Keratinocyte (primary cell): ENCODE measurements at regions not wholly inside any gene's neighbourhood (a gene's known extent, or its start where the extent isn't known, plus 50 kb on each side); places are given as distances from the start of the nearest gene placed in this dataset.

Experiments
- DNase-seq: peaks from one replicate; pipeline ENCODE4 v3.0.0-alpha.2; 2011; ENCODE audit warnings: low read depth, missing footprints, low spot score
- FAIRE-seq: peaks from 2 replicates; lab custom pipeline; 2011; peaks lifted over from hg19 to GRCh38; lab: Jason Lieb, UNC
- H2AFZ ChIP-seq: 2 replicates; pipeline ENCODE4 v1.6.0; 2012; ENCODE audit warnings: low read length, control low read depth, inconsistent platforms; ENCODE audit not compliant: control insufficient read depth
- H3K27ac ChIP-seq: 2 replicates; pipeline ENCODE4 v1.5.1; 2011; ENCODE audit warnings: low read length; ENCODE audit not compliant: control insufficient read depth, insufficient read depth
- H3K27me3 ChIP-seq: 3 replicates; pipeline ENCODE4 v1.6.0; 2011; ENCODE audit warnings: low read length; ENCODE audit not compliant: control insufficient read depth, insufficient read depth; ENCODE audit errors: extremely low read depth
- H3K36me3 ChIP-seq, 2 experiments: 2 replicates in 1 of 2; 3 replicates in 1 of 2; pipeline ENCODE4 v1.5.1; 2011; ENCODE audit warnings: low read length in 2 of 2, mild to moderate bottlenecking in 1 of 2; ENCODE audit not compliant: control insufficient read depth in 2 of 2, insufficient read depth in 2 of 2; ENCODE audit errors: extremely low read depth in 1 of 2
- H3K4me1 ChIP-seq: 3 replicates; pipeline ENCODE4 v1.5.1; 2011; ENCODE audit warnings: low read length; ENCODE audit not compliant: control insufficient read depth, insufficient read depth; ENCODE audit errors: extremely low read depth
- H3K4me2 ChIP-seq: 3 replicates; pipeline ENCODE4 v1.6.0; 2011; ENCODE audit warnings: low read depth, low read length; ENCODE audit not compliant: control insufficient read depth, insufficient read depth; ENCODE audit errors: extremely low read depth
- H3K4me3 ChIP-seq, 3 experiments: fragments of 200-600 bp in 1 of 3; sonication (generic) in 1 of 3; 2 replicates in 2 of 3; 3 replicates in 1 of 3; pipeline ENCODE4 v1.5.1; 2011 to 2016; ENCODE audit warnings: low read length in 3 of 3, mild to moderate bottlenecking in 3 of 3, control low read depth in 2 of 3, inconsistent platforms in 1 of 3, low read depth in 1 of 3, mixed read lengths in 1 of 3, mixed run types in 1 of 3, moderate library complexity in 1 of 3; ENCODE audit not compliant: control insufficient read depth in 2 of 3, insufficient read depth in 2 of 3; ENCODE audit errors: extremely low read depth in 1 of 3
- H3K79me2 ChIP-seq: 2 replicates; pipeline ENCODE4 v1.6.0; 2012; ENCODE audit warnings: low read length; ENCODE audit not compliant: control insufficient read depth, insufficient read depth
- H3K9ac ChIP-seq: 3 replicates; pipeline ENCODE4 v1.6.0; 2011; ENCODE audit warnings: low read length; ENCODE audit not compliant: control insufficient read depth, insufficient read depth; ENCODE audit errors: extremely low read depth
- H3K9me1 ChIP-seq: 3 replicates; pipeline ENCODE4 v1.6.0; 2011; ENCODE audit warnings: low read length; ENCODE audit not compliant: control insufficient read depth, insufficient read depth; ENCODE audit errors: extremely low read depth
- H3K9me3 ChIP-seq: 2 replicates; pipeline ENCODE4 v1.5.1; 2012; ENCODE audit warnings: low read depth, low read length; ENCODE audit not compliant: control insufficient read depth
- H4K20me1 ChIP-seq: 3 replicates; pipeline ENCODE4 v1.6.0; 2011; ENCODE audit warnings: low read length; ENCODE audit not compliant: control insufficient read depth, insufficient read depth; ENCODE audit errors: extremely low read depth
- CTCF ChIP-seq, 3 experiments: IDR thresholded peaks in 1 of 3; conservative IDR thresholded peaks in 1 of 3; optimal IDR thresholded peaks in 1 of 3; 2 replicates in 2 of 3; 3 replicates in 1 of 3; pipeline versions ENCODE3 to v1.5.1; 2011; ENCODE audit warnings: low read length in 3 of 3, mild to moderate bottlenecking in 3 of 3, moderate library complexity in 2 of 3, control low read depth in 1 of 3, inconsistent platforms in 1 of 3; ENCODE audit not compliant: insufficient read depth in 2 of 3; ENCODE audit errors: extremely low read depth in 1 of 3
- EZH2 ChIP-seq: IDR thresholded peaks from one replicate; pipeline ENCODE4 v1.6.1; 2012; ENCODE audit warnings: inconsistent platforms, mild to moderate bottlenecking, low read length, moderate library complexity
- dilution Hi-C: fragments of 300-500 bp; cut with MboI; formaldehyde crosslinking; loops from one replicate; pipeline ENCODE4 v1.7.0; 2020; ENCODE audit warnings: low sequenced_read_pairs; ENCODE audit not compliant: extremely low pct_ligation_motif_present

DNA sequence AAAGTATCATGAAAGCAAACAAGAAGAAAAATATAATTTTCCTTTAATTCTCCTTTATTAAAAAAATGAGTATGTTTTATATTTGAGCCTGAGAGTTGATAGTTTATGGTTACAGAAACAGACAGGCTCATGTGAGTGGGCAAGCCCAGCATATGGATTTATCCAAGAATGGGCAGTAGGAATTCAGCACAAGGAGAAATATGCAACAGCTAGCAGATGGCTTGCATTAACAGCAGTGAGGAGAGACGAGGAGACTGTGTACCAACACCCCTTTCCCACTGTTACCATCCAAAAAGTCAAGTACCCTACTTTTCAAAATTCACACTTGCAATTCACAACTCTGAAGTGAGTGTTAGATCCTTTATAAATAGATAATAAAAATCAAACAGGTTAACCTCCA is 1760.2 kb upstream of the TENM3 start:
- no peak for DNase-seq
- Histone ChIP-seq H3K27ac (no peak overlapping the region), H2AFZ (no peak overlapping the region), H3K4me1 (no peaks in the 10 kb centered on the region), H3K9ac (no peak overlapping the region), H4K20me1 (no peaks in the 10 kb centered on the region), H3K9me3 (no peaks in the 10 kb centered on the region), H3K9me1 (no peaks in the 10 kb centered on the region), H3K79me2 (no peaks in the 10 kb centered on the region), H3K4me3 (no peak overlapping the region), H3K36me3 (no peaks in the 10 kb centered on the region), H3K27me3 (no peaks in the 10 kb centered on the region), H3K4me2 (no peak overlapping the region)
- TF ChIP-seq CTCF (optimal IDR thresholded peaks at IDR 0.05 in 1 of 3, IDR thresholded peaks at IDR 0.05 in 1 of 3, conservative IDR thresholded peaks at IDR 0.05 in 1 of 3; ENCODE audit: extremely low read depth in 1 of 3, insufficient read depth in 2 of 3, low read length in 3 of 3) (no peak), EZH2 (no peak)
- no peak for FAIRE-seq
- dilution Hi-C loops: no loop called here

GRCh38 chr4:180485407-180485806 is 1757.8 kb upstream of the TENM3 start:
- Histone ChIP-seq H3K27ac (no peak overlapping the region), H3K9me1 (no peaks in the 10 kb centered on the region), H3K9me3 (no peaks in the 10 kb centered on the region), H3K4me2 (no peak overlapping the region), H3K9ac (no peak overlapping the region), H3K4me1 (no peaks in the 10 kb centered on the region), H3K4me3 (no peak overlapping the region), H3K36me3 (no peaks in the 10 kb centered on the region), H3K79me2 (no peaks in the 10 kb centered on the region), H3K27me3 (no peaks in the 10 kb centered on the region), H2AFZ (no peak overlapping the region), H4K20me1 (no peaks in the 10 kb centered on the region)
- dilution Hi-C loops: no loop called here
- DNase-seq (no peak), FAIRE-seq (no peak)
- TF ChIP-seq CTCF (optimal IDR thresholded peaks at IDR 0.05 in 1 of 3, IDR thresholded peaks at IDR 0.05 in 1 of 3, conservative IDR thresholded peaks at IDR 0.05 in 1 of 3; ENCODE audit: extremely low read depth in 1 of 3, insufficient read depth in 2 of 3, low read length in 3 of 3) (no peak), EZH2 (no peak)
